C4-2B (cell line): ENCODE measurements at regions not wholly inside any gene's neighbourhood (a gene's known extent, or its start where the extent isn't known, plus 50 kb on each side); places are given as distances from the start of the nearest gene placed in this dataset.

Experiments
- H3K27ac ChIP-seq: fragments of 450-650 bp; 2 replicates; pipeline ENCODE4 v1.5.1; 2017
- CTCF ChIP-seq: fragments of 450-650 bp; conservative IDR thresholded peaks from 2 replicates; pipeline ENCODE4 v1.5.1; 2017; ENCODE audit warnings: mild to moderate bottlenecking
- ZFX ChIP-seq: fragments of 450-650 bp; IDR thresholded peaks from 2 replicates; pipeline ENCODE4 v1.6.1; 2017

GRCh38 chr14:84454114-84454513 lies 1075.8 kb upstream of the FLRT2 start:
- no peak overlapping the region for H3K27ac ChIP-seq
- no peak for TF ChIP-seq CTCF

- TF ChIP-seq CTCF, result no peak
- no peak for TF ChIP-seq ZFX
- no peak overlapping the region for H3K27ac ChIP-seq
Observed at GRCh38 chr14:84456946-84457345, 1073.0 kb upstream of the FLRT2 start.

GRCh38 chr14:84458881-84459280 lies 1071.1 kb upstream of the FLRT2 start:
- H3K27ac ChIP-seq, result no peak overlapping the region
- TF ChIP-seq CTCF, result no peak

GRCh38 chr14:84465880-84466279 lies 1064.1 kb upstream of the FLRT2 start:
- no peak overlapping the region for H3K27ac ChIP-seq
- no peak for TF ChIP-seq ZFX
- no peak for TF ChIP-seq CTCF

GRCh38 chr14:84468153-84468552 lies 1061.8 kb upstream of the FLRT2 start:
- no peak for TF ChIP-seq CTCF
- no peak overlapping the region for H3K27ac ChIP-seq

- no peak overlapping the region for H3K27ac ChIP-seq
- TF ChIP-seq CTCF, result no peak
- TF ChIP-seq ZFX, result no peak
Observed at GRCh38 chr14:84477996-84478395, 1051.9 kb upstream of the FLRT2 start.

- H3K27ac ChIP-seq, result no peak overlapping the region
Observed at GRCh38 chr14:84482256-84483071, 1047.5 kb upstream of the FLRT2 start.

More at GRCh38 chr14:84482256-84483071, 1047.5 kb upstream of the FLRT2 start:
- TF ChIP-seq CTCF, result no peak
- no peak for TF ChIP-seq ZFX
